HUES48 (cell line): ENCODE measurements at regions not wholly inside any gene's neighbourhood (a gene's known extent, or its start where the extent isn't known, plus 50 kb on each side); places are given as distances from the start of the nearest gene placed in this dataset.
"Not testable (repeated sequence)": the region's sequence is repeated elsewhere in the genome, so short reads cannot be mapped to it uniquely, and the experiment has no call there.

Source experiments
- H3K27ac ChIP-seq: one replicate; pipeline ENCODE4 v1.7.0; 2013; ENCODE audit warnings: low read depth, low read length, inconsistent platforms
- H3K27me3 ChIP-seq: 2 replicates; pipeline ENCODE4 v1.6.1; 2013; ENCODE audit warnings: mild to moderate bottlenecking, low read length; ENCODE audit not compliant: control insufficient read depth, insufficient read depth
- H3K36me3 ChIP-seq: 2 replicates; pipeline ENCODE4 v1.6.1; 2013; ENCODE audit warnings: low read length; ENCODE audit not compliant: control insufficient read depth, insufficient read depth
- H3K4me1 ChIP-seq: 2 replicates; pipeline ENCODE4 v1.6.1; 2013; ENCODE audit warnings: mild to moderate bottlenecking, low read length; ENCODE audit not compliant: control insufficient read depth, insufficient read depth
- H3K4me3 ChIP-seq: 2 replicates; pipeline ENCODE4 v1.5.1; 2013; ENCODE audit warnings: mild to moderate bottlenecking, low read depth, low read length
- H3K9ac ChIP-seq: 2 replicates; pipeline ENCODE4 v1.6.1; 2013; ENCODE audit warnings: mild to moderate bottlenecking, low read depth, low read length, moderate library complexity
- H3K9me3 ChIP-seq: 2 replicates; pipeline ENCODE4 v1.6.1; 2013; ENCODE audit warnings: low read length; ENCODE audit not compliant: control insufficient read depth, insufficient read depth

DNA sequence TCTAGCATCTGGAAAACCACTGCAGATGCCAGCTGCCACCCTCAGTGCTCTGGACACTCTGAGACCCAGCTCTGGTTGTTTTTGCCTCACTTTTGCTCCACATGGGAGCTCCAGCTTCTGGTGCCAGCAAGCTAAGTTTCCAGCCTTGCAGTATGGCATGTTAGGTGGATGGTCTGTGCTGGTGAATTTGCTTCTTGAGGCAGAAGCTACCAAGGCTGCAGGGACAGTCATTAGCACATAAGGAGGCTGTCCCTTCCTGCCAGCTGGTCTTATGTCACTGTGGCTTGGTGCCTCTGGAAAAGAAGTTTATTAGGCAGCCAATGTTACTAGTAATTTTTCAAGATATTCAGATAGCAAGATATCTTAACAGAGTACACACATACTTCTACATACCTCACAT, 64.2 kb upstream of the CSRP2 start:
- no peak overlapping the region for H3K9ac ChIP-seq

DNA sequence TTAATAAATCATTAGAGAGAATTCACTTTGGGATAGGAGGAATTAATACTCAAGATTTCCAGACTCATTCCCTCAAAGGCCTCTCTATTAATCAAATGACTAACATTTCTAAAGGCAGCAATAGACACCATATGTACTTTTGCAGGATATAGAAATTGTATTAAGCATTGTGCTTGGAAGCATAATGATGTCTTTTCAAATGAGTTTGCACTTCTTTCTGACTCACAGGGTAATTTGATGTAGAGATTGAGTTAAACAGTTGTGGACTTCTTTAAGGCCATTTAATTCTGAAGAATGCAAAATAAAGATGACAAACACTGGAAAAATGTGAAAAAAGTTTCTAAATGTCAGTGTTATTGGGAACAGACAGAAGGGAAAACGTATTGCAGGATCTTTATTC, 63.4 kb upstream of the CSRP2 start:
- Histone ChIP-seq H3K4me3 (no peak overlapping the region), H3K36me3 (no peaks in the 10 kb centered on the region), H3K9me3 (no peaks in the 10 kb centered on the region), H3K4me1 (0 out of 2 replicates have a peak, but pooled peaks cover 4% of the 10 kb centered on the region), H3K27ac (no peak overlapping the region), H3K9ac (no peak overlapping the region), H3K27me3 (no peaks in the 10 kb centered on the region)

More for the DNA sequence above, 64.2 kb upstream of the CSRP2 start:
- no peaks in the 10 kb centered on the region for H3K27me3 ChIP-seq
- H3K4me3 ChIP-seq = no peak overlapping the region
- H3K36me3 ChIP-seq = no peaks in the 10 kb centered on the region
- no peak overlapping the region for H3K27ac ChIP-seq
- 0 out of 2 replicates have a peak, but pooled peaks cover 2% of the 10 kb centered on the region for H3K4me1 ChIP-seq
- no peaks in the 10 kb centered on the region for H3K9me3 ChIP-seq

DNA sequence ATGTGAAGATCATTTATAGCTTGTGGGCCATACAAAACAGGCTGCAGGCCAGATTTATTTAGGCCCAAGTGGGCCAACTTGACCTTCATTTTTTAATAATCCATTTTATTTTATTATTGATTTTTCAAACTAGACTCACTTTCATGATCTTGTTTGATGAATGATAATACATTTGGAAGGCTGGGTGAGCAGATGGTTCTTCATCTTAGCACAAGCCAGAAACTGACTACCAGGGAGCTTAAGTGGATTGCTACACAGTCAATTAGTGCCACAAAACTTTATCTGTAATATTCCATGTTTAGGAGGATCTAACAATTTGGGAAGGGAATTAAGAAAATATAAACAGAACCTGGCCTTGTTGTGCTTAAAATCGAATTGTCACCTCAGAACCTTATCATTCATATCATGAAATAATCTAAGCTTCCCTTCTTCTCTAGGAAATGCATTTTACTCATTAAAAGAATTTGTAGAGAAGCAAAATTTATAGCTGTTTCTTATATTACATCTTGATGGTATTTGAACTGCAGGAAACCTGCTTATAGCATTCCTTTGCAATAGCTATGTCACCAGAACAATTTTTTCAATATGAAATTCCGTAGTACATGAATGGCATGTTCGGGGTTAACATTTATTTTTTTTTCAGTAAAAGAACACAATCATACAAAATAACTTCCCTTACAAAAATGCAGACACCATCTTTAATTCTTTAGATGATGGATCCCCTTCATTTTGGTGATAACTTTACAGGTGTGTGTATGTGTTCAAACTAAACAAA, 62.0 kb upstream of the CSRP2 start:
- H3K4me3 ChIP-seq = no peak overlapping the region
- no peaks in the 10 kb centered on the region for H3K27me3 ChIP-seq
- 0 out of 2 replicates have a peak, but pooled peaks cover 4% of the 10 kb centered on the region for H3K4me1 ChIP-seq
- no peaks in the 10 kb centered on the region for H3K9me3 ChIP-seq
- H3K27ac ChIP-seq = no peak overlapping the region
- no peak overlapping the region for H3K9ac ChIP-seq
- no peaks in the 10 kb centered on the region for H3K36me3 ChIP-seq

DNA sequence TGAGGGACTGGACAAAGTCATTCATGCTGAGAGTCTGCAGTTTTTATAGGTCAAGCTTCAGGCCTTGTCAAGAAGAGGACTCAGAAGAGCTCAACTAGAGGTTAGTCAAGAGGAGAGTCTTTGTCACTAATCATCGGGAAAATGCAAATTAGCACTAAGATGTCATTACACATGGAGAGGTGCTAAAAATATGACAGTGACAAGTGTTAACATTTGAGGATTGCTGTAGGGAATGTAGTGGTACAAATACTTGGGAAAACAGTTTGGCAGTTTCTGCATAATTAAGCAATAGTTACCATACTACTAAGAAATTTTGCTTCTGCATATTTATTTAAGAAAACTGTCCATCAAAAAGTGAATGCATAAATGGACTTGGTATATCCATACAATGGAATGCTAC, 60.9 kb upstream of the CSRP2 start:
- Histone ChIP-seq H3K36me3 (no peaks in the 10 kb centered on the region), H3K4me1 (0 out of 2 replicates have a peak, but pooled peaks cover 4% of the 10 kb centered on the region), H3K4me3 (no peak overlapping the region), H3K27me3 (no peaks in the 10 kb centered on the region), H3K27ac (no peak overlapping the region), H3K9me3 (no peaks in the 10 kb centered on the region), H3K9ac (no peak overlapping the region)

DNA sequence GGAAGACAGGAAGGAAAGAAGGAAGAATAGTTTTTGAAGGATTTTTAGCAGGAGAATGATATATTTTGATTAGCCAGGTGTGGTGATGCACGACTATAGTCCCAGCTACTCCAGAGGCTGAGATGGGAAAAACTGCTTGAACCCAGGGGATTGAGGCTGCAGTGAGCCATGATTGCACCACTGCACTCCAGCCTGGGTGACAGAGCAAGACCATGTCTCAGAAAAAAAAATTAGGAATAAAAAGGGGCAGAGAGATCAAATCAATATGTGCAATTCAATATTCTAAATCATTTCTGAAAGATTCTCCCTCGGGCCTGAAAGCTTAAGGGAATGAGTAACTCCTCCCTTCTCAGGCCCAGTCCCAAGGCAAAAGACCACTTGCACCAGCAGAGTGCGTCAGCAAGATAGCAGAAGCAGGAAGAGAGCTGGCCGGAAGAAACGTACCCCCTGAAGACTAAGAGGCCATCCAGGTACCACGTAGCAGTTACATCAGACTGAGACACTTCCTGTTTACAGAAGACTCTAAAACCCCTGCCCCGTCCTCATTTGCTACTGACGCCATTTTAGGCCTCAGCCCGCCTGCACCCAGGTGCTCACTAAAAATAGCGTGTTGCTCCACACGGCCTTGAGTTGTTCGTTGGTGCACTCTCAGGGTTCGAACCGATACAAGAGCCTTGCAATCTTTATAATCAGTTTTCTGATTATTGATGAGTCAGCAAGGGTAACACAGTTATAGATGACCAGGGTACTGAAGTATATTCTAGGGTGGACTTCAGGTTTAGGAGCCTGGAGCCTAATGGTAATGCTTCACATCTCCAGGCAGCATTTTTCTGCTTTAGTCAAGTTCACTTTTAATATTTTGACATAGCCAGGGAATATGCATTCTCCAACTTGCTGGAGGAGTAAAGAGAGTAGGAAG, 57.7 kb upstream of the CSRP2 start:
- Histone ChIP-seq H3K9me3 (no peaks in the 10 kb centered on the region), H3K4me1 (0 out of 2 replicates have a peak, but pooled peaks cover 4% of the 10 kb centered on the region), H3K9ac (no peak overlapping the region), H3K36me3 (no peaks in the 10 kb centered on the region), H3K27ac (no peak overlapping the region), H3K27me3 (no peaks in the 10 kb centered on the region), H3K4me3 (no peak overlapping the region)

DNA sequence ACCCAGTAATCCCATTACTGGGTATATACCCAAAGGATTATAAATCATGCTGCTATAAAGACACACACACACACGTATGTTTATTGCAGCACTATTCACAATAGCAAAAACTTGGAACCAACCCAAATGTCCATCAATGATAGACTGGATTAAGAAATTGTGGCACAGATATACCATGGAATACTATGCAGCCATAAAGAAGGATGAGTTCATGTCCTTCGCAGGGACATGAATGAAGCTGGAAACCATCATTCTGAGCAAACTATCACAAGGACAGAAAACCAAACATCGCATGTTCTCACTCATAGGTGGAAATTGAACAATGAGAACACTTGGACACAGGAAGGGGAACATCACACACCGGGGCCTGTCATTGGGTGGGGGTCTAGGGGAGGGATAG, 54.6 kb upstream of the CSRP2 start:
- H3K4me3 ChIP-seq, H3K36me3 ChIP-seq, H3K4me1 ChIP-seq, H3K27me3 ChIP-seq, H3K9me3 ChIP-seq, H3K27ac ChIP-seq, H3K9ac ChIP-seq: not testable (repeated sequence)

DNA sequence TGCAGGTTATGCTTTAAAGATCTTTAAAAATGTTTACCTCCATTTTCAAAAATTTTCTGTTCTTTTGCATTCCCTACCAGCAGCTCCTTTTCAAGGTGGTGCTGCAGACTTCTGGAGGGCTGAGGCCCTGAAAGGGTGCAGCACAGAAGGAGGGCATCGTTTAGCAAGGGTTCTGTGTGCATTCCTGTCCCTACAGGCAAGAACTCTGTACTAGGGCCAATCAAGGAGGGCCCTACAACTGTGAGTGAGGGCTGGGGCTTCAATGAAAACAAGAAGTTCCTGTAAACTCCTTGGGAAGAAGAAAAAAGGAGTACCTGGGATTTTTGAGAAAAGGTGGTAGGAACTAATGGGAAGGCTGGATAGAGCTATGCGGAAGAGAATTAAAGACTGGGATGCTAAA, 50.7 kb upstream of the CSRP2 start:
- no peak overlapping the region for H3K9ac ChIP-seq
- no peaks in the 10 kb centered on the region for H3K27me3 ChIP-seq
- H3K36me3 ChIP-seq = no peaks in the 10 kb centered on the region
- H3K9me3 ChIP-seq = no peaks in the 10 kb centered on the region
- H3K4me1 ChIP-seq = no peaks in the 10 kb centered on the region
- no peak overlapping the region for H3K27ac ChIP-seq
- H3K4me3 ChIP-seq = no peak overlapping the region
